ENCODE measurements at regions not wholly inside any gene's neighbourhood (a gene's known extent, or its start where the extent isn't known, plus 50 kb on each side); places are given as distances from the start of the nearest gene placed in this dataset.

DNA sequence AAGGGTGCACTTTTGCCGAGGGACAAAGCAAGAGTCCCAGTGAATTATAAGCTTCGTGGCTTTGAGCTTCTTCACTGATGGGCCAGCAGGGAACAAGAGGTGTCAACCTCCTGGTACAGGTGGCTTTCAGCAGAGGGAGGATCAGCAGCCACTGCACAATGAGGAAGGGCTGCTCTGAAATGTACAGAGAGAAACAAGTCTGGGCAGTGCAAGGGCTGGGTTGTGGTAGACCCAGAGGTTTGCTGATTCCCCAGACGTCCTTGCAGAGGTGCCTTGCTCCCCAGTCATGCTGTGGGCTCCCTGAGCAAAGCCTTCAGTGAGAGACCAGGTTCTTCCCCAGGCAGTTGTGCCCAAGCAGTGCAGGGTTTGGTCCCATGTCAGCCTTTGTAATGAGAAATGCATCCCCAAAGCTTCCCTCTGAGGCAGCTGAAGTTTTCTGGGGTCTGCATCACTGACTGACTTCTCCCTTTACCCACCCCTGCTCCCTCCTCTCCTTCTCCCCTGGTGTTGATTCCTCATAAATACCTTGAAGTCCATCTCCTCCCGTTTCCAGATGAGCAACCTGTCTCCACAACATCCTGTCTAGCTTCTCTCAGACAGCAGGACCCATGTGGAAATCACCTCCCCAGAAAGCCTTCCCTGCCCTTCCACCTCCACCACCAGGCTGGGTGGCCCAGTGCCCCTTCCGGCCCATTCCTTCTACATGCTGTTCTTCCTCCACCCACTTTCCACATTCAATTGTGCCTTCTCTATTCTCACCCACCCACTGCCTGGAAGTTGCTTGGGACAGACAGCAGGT lies 599.6 kb upstream of the ADAMTS16 start:
- DNase-seq, result no peak

DNA sequence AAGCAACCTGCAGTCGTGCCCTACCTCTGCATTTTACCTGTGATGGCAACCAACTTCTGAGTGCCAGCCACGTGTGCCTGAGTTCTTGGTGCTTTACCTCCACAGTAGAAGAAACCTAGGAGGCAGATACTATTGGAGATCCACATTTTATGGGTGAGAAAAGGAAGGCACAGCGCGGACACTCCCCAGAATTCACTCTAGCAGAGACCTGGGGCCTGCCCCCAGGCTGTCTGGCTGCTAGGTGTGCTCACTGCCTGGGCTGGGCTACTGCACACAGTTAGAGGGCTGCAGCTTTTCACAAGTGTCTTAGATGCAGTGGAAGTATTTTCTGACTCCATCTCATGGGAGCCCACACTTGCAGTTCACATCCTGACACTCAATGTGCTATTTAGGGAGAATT lies 598.8 kb upstream of the ADAMTS16 start:
- DNase-seq, result no peak

DNA sequence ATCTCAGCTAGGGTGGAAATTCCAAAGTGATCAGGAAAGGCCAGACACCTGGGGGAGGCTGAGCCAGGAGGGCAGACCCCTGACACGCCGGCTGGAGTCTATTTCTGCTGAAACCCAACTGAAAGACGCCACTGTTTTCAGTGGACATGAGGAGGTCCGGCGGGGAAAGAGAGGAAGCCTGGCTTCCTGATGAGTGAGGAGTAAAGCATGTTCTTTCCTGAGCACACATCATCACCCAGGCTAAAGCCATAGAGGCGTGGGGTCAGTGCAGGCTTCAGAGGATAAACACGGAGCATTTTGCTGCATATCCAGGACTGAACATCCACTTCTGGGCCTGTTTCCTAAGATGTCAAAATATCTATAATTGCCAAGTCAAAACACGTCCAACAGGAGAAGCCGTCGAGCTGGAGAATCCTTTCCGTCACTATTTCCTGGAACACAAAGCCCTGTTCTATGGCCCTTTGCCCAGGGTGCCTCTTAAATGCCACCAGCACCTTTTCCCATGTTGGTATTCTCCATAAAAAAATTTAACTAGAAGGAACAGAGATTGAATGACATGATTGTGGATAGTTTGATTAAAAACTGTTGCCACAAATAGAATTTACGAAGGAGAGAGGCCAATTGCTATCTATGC lies 597.9 kb upstream of the ADAMTS16 start:
- no peak for DNase-seq

DNA sequence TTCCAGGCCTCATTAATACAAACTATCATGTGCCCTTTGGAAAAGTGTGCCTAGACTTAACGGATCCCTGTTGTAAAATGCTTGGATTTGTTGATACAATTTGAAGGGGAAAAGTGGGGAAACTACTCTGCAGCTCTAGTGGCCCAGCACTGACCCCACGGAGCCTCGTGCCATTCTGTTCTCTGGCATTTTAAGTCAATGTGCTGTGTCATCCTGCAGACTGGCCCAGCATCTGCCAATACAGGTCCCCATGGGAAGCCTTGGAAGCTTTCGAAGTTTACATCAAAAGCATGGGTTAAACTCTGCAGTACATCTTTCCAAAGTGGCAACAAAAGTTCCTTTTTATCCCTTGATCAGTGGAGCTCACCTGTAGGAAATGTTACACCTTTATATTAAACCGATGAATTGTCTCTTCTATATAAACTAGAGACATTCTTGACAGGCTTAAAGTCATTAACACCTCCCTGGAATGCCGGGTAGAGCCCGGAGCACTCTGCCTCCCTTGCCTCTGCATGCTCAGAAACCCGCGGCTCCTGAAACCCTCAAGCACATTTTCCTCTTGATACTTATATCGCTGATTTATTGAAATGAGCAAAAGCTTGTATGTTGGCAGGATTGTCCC lies 596.0 kb upstream of the ADAMTS16 start:
- no peak for DNase-seq

DNA sequence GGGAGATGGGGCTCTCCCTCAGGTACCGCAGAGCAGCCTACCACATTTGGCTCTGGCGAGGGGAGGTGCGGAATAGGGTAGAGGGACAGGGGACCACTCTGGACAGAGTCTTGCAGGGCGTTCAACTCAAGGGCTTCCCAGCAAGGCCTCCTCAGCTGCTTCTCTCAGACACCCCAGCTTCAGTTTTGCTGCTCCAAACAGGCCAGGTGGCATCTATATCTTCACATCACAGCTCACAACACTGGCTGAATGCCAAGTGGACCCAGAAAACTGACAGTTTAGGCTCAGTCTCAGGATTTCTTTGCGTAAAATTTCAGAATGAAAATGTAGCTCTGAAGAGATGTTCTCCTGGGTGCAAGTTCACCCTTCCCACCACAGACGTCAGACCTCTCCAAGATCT lies 592.6 kb upstream of the ADAMTS16 start:
- DNase-seq, result no peak

DNA sequence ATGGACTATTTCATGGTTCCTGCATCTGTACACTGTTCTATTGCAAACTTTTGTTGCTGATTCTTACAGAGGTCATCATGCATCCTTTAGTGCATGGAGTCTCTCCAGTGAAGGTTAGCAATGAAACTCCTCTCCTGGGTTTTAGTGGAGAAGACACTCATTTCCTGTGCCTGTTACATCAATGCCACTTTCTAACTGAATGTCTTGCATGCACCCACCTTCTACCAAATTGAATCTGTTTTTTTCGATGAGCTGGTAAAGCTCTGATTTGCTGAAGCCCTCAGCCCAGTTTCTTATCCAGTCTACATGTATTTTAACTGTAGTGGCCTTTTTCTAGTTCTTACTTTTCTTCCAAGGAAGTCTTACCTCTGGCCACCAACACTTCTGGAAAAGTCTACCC lies 591.8 kb upstream of the ADAMTS16 start:
- no peak for DNase-seq

DNA sequence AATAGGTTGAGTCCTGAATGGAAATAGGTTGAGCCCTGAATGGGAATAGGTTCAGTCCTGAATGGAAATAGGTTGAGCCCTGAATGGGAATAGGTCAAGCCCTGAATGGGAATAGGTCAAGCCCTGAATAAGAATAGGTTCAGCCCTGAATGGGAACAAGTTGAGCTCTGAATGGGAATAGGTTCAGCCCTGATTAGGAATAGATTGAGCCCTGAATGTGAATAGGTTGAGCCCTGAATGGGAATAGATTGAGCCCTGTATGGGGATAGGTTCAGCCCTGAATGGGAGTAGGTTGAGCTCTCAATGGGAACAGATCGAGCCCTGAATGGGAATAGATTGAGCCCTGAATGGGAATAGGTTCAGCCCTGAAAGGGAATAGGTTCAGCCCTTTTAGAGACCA lies 590.8 kb upstream of the ADAMTS16 start:
- no peak for DNase-seq

DNA sequence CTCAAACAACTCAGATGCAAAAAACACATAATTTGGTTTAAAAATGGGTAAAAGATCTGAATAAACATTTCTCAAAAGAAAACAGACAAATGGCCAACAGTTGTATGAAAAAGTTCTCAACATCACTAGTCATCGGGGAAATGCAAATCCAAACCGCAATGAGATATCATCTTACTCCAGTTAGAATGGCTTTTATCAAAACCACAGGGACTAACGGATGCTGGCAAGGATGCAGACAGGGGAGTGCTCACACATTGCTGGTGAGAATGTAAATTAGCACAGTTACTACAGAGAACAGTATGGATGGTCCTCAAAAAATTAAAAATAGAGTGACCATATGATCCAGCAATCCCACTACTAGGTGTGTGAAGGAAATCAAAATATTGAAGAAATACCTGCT lies 589.1 kb upstream of the ADAMTS16 start:
- DNase-seq, result no peak

DNA sequence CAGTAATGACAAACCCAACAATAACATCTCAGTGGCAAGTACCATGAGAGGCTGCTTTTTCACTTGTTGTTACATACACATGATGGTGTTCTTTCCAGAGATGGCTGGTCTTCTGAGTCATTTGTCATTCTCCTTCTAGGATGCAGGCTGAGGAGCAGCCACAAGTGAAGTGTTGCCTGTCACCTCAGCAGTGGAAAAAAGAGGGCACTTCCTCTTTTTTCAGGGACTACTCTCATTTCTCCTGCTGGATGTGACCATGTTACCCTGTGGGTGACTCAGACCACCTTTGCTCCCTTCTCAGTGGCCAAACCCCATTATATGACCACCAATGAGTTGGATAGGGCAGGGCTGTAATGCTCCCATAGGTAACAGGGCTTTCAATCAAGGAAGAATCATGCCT lies 587.0 kb upstream of the ADAMTS16 start:
- DNase-seq, result no peak

DNA sequence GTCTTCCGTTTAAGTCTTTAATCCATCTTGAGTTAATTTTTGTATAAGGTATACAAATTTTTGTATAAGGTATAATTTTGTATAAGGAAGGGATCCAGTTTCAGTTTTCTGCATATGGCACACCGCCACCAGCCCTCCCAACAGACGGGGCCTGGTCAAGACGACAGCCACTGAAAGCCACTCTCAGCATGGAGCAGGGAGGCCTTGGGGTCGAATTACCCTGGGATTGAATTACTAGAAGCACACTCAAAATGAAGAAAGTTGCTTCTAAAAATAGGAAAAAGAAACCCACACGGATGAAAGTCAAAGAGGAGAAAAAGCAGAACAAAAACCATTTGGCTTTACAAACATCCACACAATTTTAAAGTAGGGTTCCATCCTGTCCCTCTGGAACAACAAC lies 586.2 kb upstream of the ADAMTS16 start:
- no peak for DNase-seq

DNA sequence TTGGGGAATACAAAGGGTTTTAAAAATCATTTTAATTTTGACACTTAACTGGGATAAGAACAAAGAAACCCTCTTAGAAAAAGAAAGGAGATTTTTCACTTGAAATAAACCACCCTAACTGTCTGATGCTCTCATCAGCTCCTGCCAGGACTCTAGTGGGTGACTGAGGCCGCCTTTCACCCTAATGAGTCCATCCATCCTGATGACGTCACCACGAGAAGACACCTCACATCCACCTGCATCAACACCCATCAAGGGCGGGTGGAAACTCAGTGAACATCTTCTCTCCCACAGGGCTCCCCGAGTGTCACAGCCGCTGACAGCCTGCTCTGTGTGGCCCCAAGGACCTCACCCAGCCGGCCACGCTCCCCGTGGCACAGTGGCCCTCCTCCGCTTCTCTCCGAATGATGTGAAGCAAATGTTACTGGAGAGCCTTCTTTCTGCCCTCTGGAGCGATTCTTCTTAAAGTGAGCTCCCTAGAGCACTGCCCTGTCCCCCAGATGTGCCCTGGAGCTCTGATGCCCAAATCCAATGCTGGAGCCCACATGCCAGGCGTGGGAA lies 584.3 kb upstream of the ADAMTS16 start:
- no peak for DNase-seq

DNA sequence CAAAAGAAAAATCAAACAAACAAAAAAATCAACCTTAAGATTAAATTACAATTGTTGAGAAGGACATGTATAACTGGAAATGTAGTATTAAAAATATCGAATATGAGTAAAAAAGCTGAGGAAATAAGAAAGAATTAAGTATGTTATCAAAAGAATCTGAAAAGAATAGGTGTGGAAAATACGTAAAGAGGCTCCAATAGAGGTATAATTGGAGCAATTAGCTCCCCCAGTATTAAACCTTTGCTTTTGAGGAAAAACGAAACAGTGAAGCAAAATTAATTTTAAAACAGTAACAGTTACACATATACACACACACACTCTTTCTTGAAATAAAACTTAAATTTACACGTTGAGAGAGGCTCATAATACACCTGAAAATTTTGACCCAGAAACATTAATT lies 578.7 kb upstream of the ADAMTS16 start:
- DNase-seq, result no peak

DNA sequence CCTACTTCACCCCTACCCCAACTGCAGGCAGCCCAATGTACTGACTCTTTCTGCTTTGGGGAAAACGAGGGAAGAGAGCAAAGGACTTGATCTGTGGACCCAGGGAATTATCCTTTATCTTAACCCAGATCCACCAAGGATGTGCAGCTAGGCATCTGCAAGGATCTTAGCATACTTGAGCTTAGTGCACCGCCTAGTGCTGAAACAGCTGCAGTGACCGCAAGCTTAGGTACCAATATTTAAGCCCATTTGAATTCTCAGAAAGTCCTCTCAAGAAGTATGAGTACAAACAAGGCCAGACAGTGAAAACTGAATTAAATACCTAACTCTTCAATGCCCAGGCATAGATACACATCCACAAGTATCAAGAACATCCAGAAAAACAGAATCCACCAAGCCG lies 576.7 kb upstream of the ADAMTS16 start:
- no peak for DNase-seq

DNA sequence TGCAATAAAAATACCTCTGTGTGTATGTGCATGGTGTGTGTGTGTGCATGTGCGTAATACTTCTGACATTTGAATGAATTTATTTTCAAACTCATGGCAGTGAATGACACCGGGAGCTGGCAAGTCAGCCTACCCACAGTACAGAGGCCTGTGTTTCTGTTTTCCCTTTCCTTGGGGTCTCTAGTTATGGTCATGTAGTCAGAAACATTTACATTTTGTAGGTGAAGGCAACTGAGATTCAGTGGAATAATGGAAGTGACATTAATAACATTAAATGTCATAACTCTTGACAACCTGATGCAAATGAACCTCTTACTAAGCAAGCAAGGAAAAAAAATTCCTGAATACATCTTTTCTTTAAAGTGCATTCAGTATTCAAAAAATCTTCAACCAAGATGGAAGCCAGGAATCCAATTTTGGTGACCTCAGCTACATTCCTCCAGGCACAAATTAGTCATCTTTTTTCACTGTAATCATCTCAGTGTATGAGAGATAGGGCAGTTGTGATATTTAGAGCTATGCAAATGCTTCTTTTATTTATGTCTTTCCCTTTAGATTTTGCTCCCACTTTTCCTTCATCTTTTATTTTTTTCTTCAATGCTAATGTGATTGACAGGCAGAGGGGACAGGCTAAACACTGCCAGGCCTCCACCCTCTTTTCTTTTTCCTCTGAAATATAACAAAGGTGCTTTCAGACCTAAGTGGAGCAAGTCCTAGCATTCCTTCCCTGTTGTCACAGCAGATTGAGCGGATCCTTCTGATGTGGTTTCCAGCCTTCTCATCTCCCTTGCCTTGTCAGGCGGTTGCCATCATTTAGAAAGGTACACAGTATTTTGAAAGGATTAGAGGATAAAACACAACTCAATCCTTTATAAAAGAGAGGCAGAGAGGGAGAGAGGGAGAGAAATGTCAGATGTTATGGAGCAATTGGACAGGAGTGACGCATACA lies 569.8 kb upstream of the ADAMTS16 start:
- DNase-seq, result no peak

DNA sequence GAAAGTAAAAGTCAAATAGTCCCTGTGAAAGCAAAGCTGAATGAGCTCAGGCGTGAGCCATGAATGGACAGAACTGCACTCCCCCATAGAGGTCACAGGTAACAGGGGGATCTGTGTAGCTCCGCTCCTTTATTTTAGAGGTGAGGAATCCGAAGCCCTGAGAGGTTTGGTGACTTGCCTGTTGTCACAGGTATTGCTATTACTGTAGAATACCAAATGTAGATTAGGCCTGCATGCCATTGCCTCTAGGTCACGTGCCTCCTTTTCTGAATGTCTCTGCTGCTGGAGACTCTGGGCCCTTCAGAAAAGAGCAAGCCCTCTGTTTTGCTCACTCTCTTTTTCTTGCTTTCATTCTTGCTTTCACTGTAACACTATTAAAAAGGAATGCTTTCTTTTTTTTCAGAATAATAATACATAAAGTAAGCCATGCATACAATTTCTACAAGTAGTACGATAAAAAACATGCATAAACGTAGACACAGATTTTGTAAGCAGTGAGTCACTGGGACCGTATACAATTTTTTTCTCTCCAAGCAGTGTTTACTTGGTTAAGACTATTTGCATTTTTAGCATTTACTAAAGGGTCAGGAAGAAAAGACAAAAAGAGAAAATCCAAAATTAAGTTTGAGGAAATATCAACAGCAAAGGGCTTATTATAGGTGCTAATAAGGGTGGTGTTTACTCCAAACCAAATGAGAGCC lies 568.7 kb upstream of the ADAMTS16 start:
- DNase-seq, result no peak

DNA sequence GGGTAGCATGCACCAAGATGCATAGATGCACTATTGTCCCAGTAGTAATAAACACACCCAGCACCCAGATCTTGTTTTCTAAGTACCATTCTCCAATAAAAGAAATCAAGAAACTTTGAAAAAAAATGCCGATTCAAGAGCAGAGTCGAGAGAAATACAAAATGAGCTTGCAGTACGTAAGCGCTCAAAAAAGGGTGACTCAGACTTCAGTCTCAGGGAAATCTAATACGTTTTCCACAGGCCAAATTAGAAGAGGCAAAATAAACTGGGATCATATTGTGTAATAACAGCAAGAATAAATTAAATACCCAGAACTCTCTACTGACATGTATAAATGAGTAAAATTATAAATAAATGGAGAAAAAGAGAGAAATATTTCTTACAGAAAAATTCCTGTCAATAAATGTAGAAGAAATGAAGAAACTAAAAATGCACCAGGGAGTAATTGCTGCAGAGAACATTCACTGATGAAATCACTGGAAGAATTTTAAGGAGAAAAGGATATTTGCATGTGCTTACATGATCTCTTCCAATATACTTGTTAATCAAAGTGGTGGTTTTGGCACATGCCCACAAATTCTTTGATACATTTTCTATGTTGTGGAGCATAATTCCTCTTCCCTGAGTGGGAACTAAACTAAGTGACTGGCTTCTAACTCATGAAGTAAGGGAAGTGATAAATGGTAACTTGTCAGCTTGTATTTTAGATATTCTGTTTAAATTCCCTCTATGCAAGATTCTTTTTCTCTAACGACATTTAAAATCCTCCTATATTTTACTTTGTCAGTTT lies 567.6 kb upstream of the ADAMTS16 start:
- DNase-seq, result no peak

DNA sequence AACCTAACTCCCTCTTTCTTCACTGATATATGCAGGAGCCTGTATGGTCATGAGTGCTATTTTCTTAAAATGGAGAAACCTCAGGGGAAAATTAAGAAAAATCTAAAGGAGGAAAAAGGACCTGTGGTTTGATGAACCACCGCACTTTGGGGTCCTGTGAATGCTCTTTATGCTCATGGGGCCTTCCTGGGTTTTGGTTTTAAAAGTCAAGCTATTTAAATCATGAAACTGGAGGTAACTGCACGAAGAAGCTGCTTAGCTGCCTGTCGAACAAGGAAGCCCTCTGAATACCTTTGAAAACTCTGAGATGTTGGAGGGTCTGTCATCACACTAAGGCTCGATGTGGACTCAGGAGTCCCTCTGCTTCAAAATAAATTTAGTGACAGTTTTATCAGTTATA lies 564.5 kb upstream of the ADAMTS16 start:
- DNase-seq, result no peak

DNA sequence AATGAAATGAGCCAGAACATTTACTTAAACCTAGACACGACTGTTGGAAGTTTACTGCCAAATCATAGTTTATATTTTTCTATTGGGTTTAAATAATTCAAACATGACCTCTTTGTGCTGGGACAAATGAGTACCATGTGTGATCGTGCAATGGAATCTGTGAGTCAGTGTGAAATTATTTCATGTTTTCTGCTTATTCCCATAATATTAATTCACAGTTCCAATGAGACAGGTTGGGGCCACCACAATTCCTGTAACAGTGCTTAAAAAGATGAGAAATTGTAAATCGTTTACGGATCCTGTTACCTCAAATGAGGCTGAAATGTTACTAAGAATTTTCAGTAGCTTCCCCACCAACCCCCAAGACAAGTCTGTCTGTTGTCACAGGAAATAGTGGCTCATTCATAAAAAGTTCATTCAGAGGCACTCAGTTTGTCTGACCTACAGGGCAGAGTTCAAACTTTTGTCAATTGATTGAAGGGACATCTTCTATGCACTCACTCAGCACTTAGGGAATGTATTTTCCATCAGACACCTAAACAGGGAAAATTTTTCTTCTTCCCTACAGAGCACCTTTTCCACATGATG lies 563.9 kb upstream of the ADAMTS16 start:
- no peak for DNase-seq

DNA sequence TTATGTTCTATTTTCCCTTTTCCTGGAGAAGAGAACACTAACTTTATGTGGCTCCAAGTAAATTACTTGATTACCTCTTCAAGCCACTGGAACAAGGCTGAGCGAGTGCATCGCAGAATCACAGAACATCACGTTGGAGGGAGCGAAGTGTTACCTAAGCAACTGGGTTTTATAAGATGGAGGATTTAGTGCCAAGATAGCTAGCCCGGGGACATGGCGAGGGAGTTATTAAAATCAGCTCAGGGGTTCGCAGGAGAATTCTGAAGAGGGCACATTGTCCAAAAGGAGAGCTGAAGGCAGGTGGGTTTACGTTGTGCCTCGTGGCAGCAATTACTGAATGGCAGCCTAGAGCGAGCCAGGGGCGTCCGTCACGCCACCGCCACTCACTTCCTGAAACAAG lies 563.2 kb upstream of the ADAMTS16 start:
- no peak for DNase-seq

DNA sequence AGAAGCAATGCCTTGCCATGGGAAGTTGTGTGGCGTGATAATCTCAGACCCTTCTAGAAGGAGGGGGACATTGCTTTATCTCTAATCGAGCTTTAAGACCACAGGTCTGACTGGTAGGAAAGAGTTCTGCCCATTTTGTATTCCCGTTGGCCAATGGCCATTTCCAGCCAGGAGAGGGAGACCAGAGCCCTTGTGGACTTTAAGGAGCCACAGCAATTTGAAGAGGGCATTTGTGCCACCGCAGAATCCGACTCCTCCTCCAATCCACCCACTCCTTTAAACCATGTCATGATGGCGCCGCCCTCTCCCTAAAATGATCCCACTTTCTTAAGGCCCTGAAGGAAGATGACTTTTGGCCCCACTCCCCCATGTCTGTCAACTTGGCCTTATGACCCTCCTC lies 560.5 kb upstream of the ADAMTS16 start:
- no peak for DNase-seq

DNA sequence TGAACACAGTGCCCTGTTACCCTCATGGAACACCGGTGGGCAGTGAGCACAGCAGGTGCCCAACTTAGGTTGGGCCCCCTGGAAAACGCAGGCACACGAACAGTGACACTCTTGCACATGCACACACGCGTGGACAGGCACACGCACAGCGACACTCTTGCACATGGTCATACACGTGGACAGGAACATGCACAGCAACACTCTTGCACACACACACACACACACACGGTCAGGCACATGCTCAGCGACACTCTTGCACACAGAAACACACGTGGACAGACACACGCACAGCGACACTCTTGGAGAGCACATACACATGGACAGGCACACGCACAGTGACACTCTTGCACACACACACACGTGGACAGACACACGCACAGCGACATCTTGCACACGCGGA lies 559.4 kb upstream of the ADAMTS16 start:
- DNase-seq, result no peak
